ENCODE measurements at regions not wholly inside any gene's neighbourhood (a gene's known extent, or its start where the extent isn't known, plus 50 kb on each side); places are given as distances from the start of the nearest gene placed in this dataset.

DNA sequence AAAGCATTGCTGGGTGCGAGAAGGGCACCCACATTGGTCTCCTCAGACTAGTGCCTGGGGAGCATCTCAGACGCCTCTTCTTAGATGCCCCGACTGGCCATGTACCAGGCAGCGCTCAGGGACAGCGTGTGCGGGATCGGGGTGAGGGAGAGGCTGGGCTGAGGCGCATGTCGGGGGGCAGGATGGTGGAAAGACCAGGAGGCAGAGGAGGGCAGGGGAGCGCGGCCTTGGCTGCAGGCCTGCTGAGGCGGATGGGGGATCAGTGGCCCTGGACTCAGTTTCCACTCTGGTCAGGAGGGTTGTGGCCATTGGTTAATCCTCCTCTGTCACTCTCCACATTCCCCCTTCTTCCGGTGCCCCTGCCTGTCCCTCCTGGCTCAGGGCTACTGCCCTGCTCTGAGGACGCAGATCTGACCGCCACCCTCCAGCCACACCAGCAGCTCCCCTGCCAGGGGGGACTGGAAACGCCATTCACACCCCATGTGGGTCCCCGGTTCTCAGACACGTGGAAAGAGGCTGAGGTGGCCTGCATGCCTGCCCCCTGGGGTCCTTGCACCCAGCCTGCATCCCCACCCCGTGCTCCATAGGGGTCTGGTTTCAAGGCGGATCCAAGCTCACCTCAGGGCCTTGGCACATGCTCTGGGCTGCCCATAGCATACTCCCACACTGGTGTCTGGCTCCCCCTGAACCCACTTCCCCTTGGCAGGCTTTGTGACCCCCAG is 105.9 kb downstream of the CPZ start:
- DNase-seq (ENCODE audit: low spot score), result no peak

DNA sequence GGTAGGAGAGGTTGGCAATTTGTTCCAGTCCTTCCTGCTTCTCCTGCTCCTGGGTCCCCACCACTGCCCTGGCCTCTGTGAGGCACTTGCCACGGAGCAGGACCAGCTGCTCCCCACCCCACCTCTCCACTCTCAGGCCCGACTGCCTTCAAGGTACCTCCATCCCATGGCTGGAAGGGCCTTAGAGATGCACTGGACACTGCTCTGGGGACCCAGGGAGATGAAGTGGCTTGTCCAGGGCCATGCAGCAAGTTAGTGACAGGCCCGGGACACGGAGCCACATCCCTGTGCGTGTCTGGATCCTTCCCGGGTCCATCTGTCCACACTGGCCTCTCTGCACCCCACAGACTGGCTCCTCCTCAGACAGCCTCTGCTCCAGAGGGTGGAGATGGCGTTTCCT is 105.3 kb downstream of the CPZ start:
- DNase-seq (ENCODE audit: low spot score), result no peak

DNA sequence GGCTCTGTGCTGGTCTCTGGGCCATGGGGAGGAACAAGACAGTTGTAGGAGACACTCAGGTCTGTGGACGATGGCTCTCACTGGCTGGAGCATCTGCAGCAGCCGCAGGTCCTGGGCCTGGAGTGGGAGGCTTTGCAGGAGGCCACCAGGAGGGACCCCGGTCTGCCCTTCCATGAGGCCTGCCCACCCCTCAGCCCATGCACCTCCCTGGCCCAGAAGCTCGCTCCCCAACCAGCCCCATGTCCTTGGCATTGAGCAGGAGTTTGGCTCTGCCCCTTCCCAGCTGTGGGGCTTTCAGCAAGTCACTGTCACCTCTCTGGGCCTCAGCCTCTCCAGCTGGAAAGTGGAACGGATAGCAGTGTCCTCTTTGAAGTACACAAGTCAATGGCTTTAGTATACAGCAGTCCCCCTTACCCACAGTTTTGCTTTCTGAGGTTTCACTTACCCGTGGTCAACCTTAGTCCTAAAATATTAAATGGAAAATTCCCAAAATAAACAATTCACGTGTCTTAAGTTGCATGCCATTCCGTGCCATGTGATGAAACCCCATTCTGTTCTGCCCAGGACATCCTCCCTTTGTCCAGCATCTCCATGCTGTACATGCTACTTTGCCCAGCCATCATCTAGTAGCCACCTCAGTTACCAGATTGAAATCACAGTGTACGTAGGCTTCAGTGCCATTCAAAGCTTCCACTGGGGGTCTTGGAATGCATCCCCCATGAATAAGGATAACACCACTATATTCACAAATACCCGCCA is 104.0 kb downstream of the CPZ start:
- no peak for DNase-seq (ENCODE audit: low spot score)

DNA sequence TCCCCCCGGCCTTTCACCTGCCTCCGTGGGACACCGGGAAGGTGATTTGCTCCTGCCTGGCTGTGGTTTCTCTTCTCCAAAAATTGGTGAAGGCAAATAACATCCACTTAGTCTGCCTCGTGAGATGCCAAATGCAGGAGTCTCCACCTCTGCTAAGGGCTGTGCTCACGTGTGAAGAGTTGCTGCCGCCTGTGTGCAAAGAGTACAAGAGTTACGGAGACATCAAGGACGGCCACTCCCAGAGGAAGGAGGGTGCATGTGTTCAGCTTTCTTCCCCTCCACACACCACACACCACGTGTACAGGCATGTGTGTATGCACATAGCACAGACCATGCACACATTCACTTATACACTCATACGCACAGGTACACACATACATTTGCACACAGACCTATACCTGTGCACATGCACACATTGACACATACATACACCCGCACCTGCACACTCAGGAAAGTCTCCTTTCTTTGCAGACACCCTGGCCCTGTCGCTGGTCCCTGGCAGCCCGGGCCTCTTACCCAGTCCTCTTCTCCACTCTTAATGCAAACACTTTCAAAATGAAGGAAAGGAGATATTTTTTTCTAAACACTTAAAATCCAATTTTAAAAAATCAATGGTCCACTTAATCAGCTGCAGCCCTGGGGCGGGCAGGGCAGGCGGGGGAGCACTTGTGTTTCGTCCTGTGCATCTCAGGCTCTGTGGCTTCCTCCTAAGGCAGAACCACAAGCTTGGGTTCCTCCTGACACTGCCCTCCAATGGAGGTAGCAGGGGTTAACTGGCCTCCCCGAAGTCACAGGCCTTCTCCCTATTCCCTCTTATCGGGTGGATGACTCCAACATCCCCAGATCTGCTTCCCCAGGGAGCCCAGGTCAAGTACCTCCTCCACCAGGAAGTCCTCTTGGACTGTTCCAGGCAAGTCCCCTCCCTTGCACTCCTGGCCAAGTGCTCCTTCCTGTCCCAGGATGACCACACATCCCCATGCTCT is 103.0 kb downstream of the CPZ start:
- no peak for DNase-seq (ENCODE audit: low spot score)

DNA sequence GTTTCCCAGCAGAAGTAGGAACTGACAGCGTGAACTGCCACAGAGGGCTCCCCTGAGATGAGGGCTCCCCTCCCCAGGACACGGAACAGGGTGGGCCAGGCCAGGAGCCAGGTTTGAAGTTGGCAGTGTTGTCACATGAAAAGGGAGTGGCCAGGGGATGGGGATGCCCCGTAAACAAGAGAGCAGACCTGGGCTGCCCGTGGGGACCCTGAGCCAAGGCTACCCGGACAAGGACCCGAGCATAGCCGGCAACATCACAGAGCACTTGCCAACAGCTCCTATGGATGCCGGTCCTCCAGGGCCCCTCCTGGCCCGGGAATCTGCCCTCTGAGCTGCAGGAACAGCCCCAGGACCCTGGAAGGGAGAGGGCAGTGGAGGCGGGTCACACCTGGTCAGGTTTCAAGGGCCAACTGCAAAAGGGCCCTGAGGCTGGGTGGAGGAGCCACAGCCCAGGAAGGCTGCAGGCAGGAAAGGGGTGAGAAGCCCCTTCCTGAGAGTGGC is 102.1 kb downstream of the CPZ start:
- DNase-seq (ENCODE audit: low spot score), result no peak

DNA sequence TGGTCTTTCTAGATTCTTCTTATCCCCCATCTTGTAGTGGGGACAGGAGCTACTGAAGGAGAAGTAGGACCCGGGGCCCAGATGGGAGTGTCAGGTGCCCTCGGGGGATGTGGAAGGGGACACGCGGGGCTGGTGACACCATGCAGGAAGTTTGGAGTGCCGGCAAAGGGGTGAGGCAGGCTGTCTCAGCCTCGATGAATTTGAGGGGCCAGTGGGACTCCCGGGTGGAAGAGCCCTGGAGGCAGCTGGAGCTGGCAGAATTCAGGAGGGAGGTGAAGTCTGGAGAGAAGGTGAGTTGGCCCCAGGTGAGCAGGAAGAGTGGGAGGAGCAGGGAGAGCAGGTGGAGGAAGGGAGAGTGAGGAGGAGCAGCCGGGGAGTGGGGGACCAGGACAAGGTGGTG is 101.7 kb downstream of the CPZ start:
- no peak for DNase-seq (ENCODE audit: low spot score)

DNA sequence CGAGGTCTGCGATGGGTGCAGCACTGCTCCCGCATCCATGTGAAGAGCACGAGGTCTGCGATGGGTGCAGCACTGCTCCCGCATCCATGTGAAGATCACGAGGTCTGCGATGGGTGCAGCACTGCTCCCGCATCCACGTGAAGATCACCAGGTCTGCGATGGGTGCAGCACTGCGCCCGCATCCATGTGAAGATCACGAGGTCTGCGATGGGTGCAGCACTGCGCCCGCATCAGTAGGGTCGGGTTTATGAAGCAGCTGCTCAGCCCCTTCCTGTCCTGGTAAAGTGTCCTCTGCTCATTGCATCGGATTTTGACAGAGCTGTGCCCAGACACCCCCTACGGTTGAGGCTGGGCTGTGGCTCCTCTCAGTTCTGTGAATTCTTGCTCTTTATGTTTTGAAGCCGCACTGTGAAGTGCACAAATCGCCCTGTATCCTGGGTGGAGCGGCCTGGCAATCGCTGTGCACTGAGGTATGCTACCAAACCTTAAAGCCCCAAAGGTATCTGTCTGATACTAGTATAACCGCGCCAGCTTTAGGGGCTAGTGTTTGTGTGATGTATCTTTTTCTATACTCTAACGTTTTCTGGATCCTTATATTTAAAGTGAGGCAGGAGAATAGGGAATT is 98.7 kb downstream of the CPZ start:
- no peak for DNase-seq (ENCODE audit: low spot score)

DNA sequence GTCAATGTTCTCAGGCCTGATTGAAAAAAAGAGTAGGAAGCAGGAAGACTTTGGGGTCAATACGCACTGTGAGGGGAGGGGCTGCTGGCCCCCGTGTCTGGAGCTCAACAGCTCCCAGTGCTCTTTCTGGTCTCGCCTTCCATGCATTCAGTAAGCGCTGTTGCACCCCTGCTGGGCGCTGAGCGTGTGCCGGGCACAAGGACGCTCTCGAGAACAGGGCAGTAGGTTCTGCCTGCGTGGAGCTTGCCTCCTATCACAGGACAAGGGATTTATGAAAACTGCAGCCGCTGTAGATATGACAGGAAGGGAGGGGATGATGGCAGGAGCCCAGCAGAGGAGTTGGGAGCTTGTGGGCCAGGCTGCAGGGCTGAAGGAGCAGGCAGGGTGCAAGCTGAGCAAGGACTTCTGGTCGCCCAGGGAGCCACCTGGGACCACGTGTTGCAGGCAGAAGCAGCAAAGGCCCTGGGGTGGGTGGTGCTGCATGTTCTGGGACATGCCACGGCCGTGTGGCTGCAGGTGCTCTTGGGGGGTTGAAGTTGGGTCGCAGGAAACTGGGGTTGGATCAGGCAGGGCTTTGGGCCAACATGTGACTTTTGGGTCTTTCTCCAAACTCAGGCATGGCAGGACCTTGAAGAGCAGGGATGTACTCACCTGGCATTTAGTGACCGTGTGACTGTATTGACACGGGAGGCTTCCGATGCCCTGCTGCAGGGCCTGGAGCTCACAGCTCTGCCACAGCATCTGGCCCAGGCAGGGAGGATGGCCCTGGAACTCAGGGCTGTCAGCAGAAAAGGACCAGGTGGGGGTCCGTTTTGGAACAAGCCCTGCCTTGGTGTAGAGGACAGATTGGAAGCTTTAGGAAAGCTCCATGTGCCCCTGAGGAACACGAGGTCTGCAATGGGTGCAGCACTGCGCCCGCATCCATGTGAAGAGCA is 97.9 kb downstream of the CPZ start:
- no peak for DNase-seq (ENCODE audit: low spot score)

DNA sequence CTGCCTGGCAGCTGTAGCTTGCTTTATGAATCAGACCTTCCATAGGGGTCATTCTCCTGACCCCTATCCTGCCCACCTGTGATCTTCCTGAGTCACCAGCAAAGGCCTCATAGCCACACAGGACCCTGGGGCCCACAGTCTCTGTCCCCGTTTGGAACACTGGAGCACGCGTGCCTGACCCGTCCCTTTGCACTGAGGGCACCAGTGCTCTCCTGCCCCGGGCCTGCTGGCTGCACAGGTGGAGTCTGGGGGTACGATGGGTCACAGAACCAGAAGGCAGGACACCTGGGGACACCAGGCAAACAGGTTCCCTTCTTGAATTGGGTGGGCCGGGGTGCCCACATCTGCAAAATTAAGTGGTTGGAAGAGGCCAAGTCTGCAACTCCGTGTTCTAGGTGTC is 97.2 kb downstream of the CPZ start:
- DNase-seq (ENCODE audit: low spot score), result no peak

DNA sequence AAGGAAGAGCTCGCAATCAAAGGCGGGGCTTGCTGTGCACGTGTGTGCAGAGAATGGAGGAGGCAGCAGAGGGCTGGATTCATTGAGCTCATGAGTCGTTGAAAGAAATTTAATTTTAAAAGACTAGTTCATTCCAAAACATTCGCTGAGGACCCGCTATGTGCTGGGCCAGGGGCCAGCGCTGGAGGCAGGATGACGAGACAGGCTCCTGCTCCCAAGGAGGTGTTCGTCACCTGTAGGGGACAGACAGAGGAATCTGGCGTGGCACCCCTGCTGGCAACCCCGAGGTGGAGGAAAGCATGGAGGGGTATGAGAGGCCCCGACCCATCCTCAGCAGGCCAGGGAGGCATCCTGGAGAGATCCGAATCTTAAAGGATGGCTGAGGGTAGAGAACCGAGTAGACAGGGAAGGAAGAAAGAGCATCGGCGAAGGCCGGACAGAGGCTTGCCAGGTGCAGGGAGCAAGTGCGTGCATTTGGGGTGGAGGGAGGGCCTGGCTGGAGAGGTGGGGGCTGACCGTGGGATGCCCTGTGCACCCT is 96.4 kb downstream of the CPZ start:
- no peak for DNase-seq (ENCODE audit: low spot score)

DNA sequence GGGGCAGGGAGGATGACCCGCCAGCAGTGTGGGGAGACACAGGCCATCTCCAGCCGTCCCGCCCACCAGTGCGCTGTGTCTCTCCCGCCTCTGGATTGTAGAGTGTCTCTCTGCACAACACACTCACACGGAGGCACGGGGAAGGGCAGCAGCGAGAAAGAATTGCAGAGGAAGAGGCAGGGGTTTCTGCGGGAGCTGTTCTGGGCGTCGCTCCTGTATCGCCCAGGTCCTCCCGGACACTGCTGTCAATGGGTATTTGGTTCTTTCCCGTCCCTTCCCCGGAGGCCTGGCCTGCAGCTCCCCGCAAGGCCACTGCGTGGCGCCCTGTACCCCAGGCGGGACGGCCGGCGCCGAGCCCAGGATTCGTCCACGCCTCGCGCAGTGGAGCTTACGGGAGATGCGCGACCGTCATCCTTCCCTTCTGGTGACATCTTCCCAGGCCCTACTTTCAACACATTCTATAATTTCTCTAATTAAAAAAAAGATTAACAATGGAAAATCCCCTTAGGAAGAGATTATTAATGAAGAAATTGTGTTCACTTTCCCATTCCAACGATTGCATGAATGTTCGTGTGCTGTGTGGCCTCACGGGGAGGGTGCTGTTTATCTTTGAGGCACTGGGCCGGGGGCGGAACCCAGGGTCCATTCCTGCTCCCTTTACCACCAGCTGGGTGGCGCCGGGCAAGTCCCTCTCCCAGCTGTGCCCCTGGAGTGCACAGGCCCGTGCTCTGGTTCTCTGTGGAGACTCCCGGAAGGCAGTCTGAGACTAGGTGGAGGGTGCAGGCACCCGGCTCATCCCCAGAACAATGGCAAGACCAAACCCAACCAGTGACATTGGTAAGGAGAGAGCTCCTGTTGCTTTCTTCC is 95.7 kb downstream of the CPZ start:
- no peak for DNase-seq (ENCODE audit: low spot score)

DNA sequence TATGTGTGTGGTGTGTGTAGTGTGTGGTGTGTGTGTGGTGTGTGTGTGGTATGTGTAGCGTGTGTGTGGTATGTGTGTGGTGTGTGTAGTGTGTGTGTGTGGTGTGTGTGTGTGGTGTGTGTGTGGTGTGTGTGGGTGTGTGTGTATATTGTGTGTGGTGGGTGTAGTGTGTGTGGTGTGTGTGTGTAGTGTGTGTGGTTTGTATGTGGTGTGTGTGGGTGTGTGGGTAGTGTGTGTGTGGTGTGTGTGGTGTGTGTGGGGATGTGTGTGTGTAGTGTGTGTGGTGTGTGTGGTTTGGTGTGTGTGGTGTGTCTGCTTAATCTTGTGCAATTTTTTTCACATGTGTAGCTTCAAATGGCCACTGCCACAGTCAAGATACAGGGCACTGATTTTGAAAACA is 94.5 kb downstream of the CPZ start:
- DNase-seq (ENCODE audit: low spot score), result no peak

DNA sequence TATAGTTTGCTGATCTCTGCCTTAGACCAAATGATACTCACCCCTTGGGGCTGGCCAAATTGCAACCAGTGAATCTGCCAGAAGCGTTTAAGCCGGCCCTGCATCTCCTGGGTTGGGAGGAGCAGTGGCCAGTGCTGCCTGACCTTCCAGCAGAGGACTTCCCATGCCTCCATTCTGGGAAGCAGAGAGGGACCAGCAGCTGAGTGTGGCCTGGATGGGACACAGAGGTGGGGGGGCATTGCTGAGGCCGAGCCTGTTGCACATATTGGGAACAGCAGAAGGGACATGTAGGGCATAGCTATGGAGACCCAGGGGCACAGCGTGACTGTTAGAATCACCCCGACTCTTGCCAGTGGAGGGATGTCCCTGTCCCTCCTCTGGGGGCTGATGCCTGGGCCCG is 93.3 kb downstream of the CPZ start:
- no peak for DNase-seq (ENCODE audit: low spot score)

DNA sequence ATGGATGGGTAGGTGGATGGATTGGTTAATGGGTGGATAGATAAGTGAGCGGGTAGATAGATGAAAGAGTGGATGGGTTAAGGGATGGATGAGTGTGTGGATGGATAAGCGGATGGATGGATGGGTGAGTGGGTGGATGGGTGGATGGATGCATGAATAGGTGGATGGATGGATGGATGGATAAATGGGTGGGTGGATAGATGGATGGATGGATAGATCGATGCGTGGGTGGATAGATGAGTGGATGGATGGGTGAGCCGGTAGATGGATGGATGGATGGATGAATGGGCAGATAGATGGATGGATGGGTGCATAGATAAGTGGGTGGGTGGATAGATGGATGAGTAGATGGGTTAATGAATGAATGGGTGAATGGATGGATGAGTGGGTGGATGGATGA is 90.9 kb downstream of the CPZ start:
- DNase-seq (ENCODE audit: low spot score), result no peak

DNA sequence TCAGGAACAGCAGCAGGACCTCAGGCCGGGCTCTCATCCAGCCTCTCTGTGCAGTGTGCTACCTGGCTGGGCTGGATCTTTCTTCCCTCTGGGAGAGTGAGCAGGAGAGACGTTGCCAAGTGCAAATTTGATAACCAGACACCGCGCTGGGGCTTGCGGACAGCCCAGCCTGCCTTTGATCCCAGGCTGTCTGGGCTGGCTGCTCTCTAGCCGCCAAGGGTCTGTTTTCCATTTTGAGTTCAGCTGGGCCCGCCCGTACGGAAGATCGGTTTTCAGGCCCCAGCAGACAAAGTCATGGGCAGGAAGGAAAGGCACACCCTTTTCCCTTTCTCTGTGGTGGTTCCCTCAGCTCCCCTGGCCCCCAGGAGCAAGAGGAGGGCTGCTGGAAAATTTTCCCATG is 90.2 kb downstream of the CPZ start:
- DNase-seq (ENCODE audit: low spot score), result no peak

DNA sequence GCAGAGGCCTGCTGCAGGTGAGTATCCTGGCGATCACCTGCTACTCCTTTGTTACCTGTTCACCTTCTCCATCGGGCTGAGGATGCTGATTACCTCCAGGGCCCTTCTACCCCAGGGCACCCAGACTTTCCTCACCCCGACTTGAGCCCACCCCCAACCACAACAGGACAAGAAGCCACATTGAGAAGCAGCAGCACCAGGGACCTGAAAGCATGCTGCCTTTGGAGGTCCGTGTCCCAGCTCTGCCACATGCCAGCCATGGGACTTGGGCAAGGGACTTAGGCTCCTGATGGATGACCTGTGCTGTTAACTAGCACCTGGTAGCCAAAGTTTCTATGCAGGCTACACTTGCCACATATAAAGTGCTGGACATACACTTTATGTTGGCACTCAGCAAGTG is 89.7 kb downstream of the CPZ start:
- no peak for DNase-seq (ENCODE audit: low spot score)

DNA sequence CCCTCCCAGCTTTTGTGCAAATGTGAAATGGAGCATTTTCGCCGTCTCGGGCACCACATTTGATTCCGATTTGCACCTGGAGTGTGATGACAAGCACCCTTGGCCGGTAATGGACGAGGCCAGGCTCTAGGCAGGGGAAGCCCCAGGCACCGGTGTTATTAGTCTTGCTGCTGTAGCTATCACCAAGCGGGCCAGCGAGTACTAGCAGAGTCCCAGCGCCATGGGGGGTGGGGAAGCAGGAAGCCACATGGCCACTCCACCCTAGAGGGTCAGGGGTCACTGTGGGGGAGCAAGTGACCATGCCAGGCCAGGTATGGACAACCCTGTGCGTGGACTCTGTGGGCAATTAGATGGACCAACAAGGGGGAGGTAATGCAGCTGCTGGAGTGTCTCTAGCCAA is 88.8 kb downstream of the CPZ start:
- DNase-seq (ENCODE audit: low spot score), result no peak

DNA sequence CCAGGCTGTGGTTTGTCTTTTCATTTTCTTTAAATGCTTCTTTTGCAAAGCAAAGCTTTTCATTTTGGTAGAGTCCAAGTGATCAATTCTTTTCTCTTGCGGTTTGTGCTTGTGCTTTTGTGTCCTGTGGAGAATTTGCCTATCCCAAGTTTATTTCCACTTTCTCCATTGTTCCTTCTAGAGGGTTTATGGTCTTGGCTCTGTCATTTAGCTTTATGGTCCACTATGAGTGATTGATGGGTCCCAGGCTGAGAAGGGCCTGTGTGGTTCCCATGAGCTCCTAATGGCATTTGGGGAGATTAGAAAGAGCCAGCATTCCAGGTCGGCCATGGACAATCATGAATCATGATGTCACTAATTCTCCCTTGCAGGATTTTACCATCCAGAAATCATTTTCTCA is 86.5 kb downstream of the CPZ start:
- no peak for DNase-seq (ENCODE audit: low spot score)

DNA sequence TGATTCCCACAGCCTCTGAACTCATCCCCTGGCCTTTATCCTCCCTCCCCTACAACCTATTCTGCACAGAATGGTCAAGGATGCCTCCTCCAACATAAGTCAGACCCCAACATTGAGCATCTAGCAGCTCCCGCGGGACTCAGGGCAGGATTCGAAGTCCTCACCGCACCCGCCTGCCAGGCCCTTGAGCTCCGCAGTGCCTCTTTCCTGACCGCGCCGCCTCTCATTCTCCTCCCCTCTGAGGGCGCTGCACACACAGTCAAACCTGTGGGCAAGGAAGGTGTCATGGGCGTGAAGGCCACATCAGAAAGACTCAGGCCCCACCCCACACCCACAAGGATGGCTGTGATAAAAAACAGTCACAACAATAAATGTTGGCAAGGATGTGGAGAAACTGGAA is 84.1 kb downstream of the CPZ start:
- no peak for DNase-seq (ENCODE audit: low spot score)

Data from H4 (cell line).